ENCODE measurements at regions not wholly inside any gene's neighbourhood (a gene's known extent, or its start where the extent isn't known, plus 50 kb on each side); places are given as distances from the start of the nearest gene placed in this dataset.

DNA sequence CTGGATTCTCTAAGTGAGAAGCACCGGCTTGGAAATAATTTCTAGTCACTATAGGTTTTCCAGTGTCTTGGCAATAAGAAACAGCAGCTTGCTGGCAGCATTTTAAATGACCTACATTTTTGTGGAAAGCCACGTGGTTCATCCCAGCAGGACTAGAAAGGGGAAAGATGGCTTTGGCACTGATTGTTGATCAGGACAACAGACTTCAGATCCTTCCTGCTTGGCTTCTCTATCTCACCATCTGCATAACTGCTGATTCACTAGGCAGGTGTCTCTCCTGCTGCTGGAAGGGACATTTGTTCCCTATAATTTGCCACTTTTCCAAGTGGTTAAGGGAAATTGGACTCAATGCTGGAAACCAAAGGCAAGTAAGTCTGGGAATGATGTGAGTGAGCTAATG lies 131.0 kb downstream of the TTC8 start:
- H4K20me1 ChIP-seq (ENCODE audit: insufficient read depth, low read length): no peaks in the 10 kb centered on the region
- intact Hi-C loops (cut with micrococcal nuclease): no loop called here
- H3K27ac ChIP-seq (ENCODE audit: low read depth in 1 of 2, low read length in 2 of 2): no peak overlapping the region
- no peak overlapping the region for H2AFZ ChIP-seq (ENCODE audit: insufficient read depth, low read depth, low read length, poor library complexity, severe bottlenecking)
- 83% methylated on average over 1 of the region's 2 CpGs for WGBS (ENCODE audit: insufficient coverage)
- no peaks in the 10 kb centered on the region for H3K4me1 Mint-ChIP-seq
- H3K9me3 Mint-ChIP-seq: peaks cover 5 to 24% (median 15%) of the 10 kb centered on the region in 7 donors
- no peak overlapping the region for H3K4me3 ChIP-seq (replicated peaks in 1 of 3; ENCODE audit: low read depth in 2 of 3, low read length in 3 of 3)
- H3K79me2 ChIP-seq (ENCODE audit: insufficient read depth, low read length): no peaks in the 10 kb centered on the region
- no peak overlapping the region for H3K9ac ChIP-seq (ENCODE audit: insufficient read depth, low read length, poor library complexity, severe bottlenecking)
- H3K27me3 Mint-ChIP-seq (ENCODE audit: low read depth in 3 of 3): peaks cover 0 to 2% (median 2%) of the 10 kb centered on the region in 3 donors
- no peak overlapping the region for H3K4me3 Mint-ChIP-seq
- TF ChIP-seq CTCF (IDR thresholded peaks at IDR 0.05): no peak
- H3K4me2 ChIP-seq (replicated peaks; ENCODE audit: extremely low read depth, low read length, poor library complexity, severe bottlenecking): no peak overlapping the region
- H3K27me3 ChIP-seq (ENCODE audit: control insufficient read depth in 2 of 2, insufficient read depth in 2 of 2, low read length in 2 of 2): no peaks in the 10 kb centered on the region
- no peaks in the 10 kb centered on the region for H3K36me3 ChIP-seq (replicated peaks in 1 of 2; ENCODE audit: control insufficient read depth in 1 of 2, insufficient read depth in 2 of 2, low read length in 2 of 2)
- H3K27ac Mint-ChIP-seq: no peak overlapping the region
- H3K36me3 Mint-ChIP-seq: no peaks in the 10 kb centered on the region
- peaks cover 17 to 24% of the 10 kb centered on the region in 2 donors for H3K9me3 ChIP-seq (replicated peaks in 1 of 2; ENCODE audit: control insufficient read depth in 1 of 2, insufficient read depth in 1 of 2, low read length in 2 of 2)
- H3K4me1 ChIP-seq (ENCODE audit: control insufficient read depth in 1 of 2, insufficient read depth in 2 of 2, low read length in 2 of 2): no peaks in the 10 kb centered on the region
- DNase-seq: no peak

DNA sequence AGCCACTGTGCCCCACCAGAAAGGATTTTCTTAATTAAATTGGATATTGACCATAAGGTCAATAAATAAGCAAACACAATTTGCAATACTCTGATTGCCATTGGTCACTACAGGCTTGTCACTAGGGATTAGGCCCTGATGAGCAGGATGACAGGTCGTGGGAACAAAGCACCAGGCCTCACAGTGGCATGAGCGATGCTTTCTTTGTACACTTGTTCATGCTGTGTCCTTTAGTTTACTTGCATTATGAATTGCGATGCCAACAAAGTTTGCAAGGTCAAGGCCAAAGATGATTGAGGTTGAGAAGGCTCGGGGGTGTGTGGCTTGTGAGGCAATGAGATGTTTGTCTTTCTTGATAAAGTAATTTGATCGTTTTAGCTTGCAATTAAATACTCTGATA lies 136.0 kb downstream of the TTC8 start:
- Mint-ChIP-seq H3K9me3 (peaks cover 0 to 4% (median 0%) of the 10 kb centered on the region in 7 donors), H3K4me3 (no peak overlapping the region), H3K36me3 (no peaks in the 10 kb centered on the region), H3K27ac (no peak overlapping the region), H3K27me3 (ENCODE audit: low read depth in 3 of 3) (peaks cover 3 to 5% (median 4%) of the 10 kb centered on the region in 3 donors), H3K4me1 (no peaks in the 10 kb centered on the region)
- Histone ChIP-seq H3K36me3 (replicated peaks in 1 of 2; ENCODE audit: control insufficient read depth in 1 of 2, insufficient read depth in 2 of 2, low read length in 2 of 2) (no peaks in the 10 kb centered on the region), H3K4me1 (ENCODE audit: control insufficient read depth in 1 of 2, insufficient read depth in 2 of 2, low read length in 2 of 2) (no peaks in the 10 kb centered on the region), H3K4me3 (replicated peaks in 1 of 3; ENCODE audit: low read depth in 2 of 3, low read length in 3 of 3) (no peak overlapping the region), H3K4me2 (replicated peaks; ENCODE audit: extremely low read depth, low read length, poor library complexity, severe bottlenecking) (no peak overlapping the region), H3K27me3 (ENCODE audit: control insufficient read depth in 2 of 2, insufficient read depth in 2 of 2, low read length in 2 of 2) (no peaks in the 10 kb centered on the region), H3K9me3 (replicated peaks in 1 of 2; ENCODE audit: control insufficient read depth in 1 of 2, insufficient read depth in 1 of 2, low read length in 2 of 2) (no peaks in the 10 kb centered on the region), H3K79me2 (ENCODE audit: insufficient read depth, low read length) (no peaks in the 10 kb centered on the region), H4K20me1 (ENCODE audit: insufficient read depth, low read length) (no peaks in the 10 kb centered on the region), H3K9ac (ENCODE audit: insufficient read depth, low read length, poor library complexity, severe bottlenecking) (no peak overlapping the region), H2AFZ (ENCODE audit: insufficient read depth, low read depth, low read length, poor library complexity, severe bottlenecking) (no peak overlapping the region), H3K27ac (ENCODE audit: low read depth in 1 of 2, low read length in 2 of 2) (no peak overlapping the region)
- no peak for DNase-seq
- intact Hi-C loops (cut with micrococcal nuclease): no loop called here
- 83% methylated on average over 1 of the region's 5 CpGs for WGBS (ENCODE audit: insufficient coverage)
- TF ChIP-seq CTCF (IDR thresholded peaks at IDR 0.05): no peak
